ENCODE measurements at regions not wholly inside any gene's neighbourhood (a gene's known extent, or its start where the extent isn't known, plus 50 kb on each side); places are given as distances from the start of the nearest gene placed in this dataset.

GRCh38 chr1:38787041-38787440 lies 72.5 kb downstream of the RRAGC start:
- intact Hi-C loops (cut with micrococcal nuclease; ENCODE audit: unreplicated experiment), result no loop called here
- TF ChIP-seq CTCF (IDR thresholded peaks at IDR 0.05; ENCODE audit: unreplicated experiment), result no peak
- Mint-ChIP-seq H3K4me1 (ENCODE audit: low read depth, unreplicated experiment) (peaks cover 6% of the 10 kb centered on the region), H3K9me3 (ENCODE audit: low read depth, unreplicated experiment) (no peaks in the 10 kb centered on the region), H3K36me3 (ENCODE audit: insufficient read depth, unreplicated experiment) (no peaks in the 10 kb centered on the region), H3K4me3 (ENCODE audit: low read depth, unreplicated experiment) (no peak overlapping the region), H3K27me3 (ENCODE audit: unreplicated experiment) (peaks cover 98% of the 10 kb centered on the region), H3K27ac (ENCODE audit: unreplicated experiment) (no peak overlapping the region)
- CTCF ChIA-PET, result no interaction called here
- no peak for DNase-seq
- BruUV-seq (replicated peaks), result no TSS peak

GRCh38 chr1:38786040-38786436 lies 73.5 kb downstream of the RRAGC start:
- Mint-ChIP-seq H3K4me3 (ENCODE audit: low read depth, unreplicated experiment) (no peak overlapping the region), H3K27me3 (ENCODE audit: unreplicated experiment) (peaks cover 100% of the 10 kb centered on the region), H3K27ac (ENCODE audit: unreplicated experiment) (no peak overlapping the region), H3K4me1 (ENCODE audit: low read depth, unreplicated experiment) (peaks cover 6% of the 10 kb centered on the region), H3K36me3 (ENCODE audit: insufficient read depth, unreplicated experiment) (no peaks in the 10 kb centered on the region), H3K9me3 (ENCODE audit: low read depth, unreplicated experiment) (no peaks in the 10 kb centered on the region)
- DNase-seq, result no peak
- no TSS peak for BruUV-seq (replicated peaks)
- intact Hi-C loops (cut with micrococcal nuclease; ENCODE audit: unreplicated experiment), result no loop called here
- TF ChIP-seq CTCF (IDR thresholded peaks at IDR 0.05; ENCODE audit: unreplicated experiment), result no peak
- CTCF ChIA-PET, result no interaction called here

- intact Hi-C loops (cut with micrococcal nuclease; ENCODE audit: unreplicated experiment), result no loop called here
- Mint-ChIP-seq H3K9me3 (ENCODE audit: low read depth, unreplicated experiment) (no peaks in the 10 kb centered on the region), H3K36me3 (ENCODE audit: insufficient read depth, unreplicated experiment) (no peaks in the 10 kb centered on the region), H3K4me1 (ENCODE audit: low read depth, unreplicated experiment) (peaks cover 6% of the 10 kb centered on the region), H3K27ac (ENCODE audit: unreplicated experiment) (no peak overlapping the region), H3K27me3 (ENCODE audit: unreplicated experiment) (peaks cover 100% of the 10 kb centered on the region), H3K4me3 (ENCODE audit: low read depth, unreplicated experiment) (no peak overlapping the region)
- CTCF ChIA-PET, result no interaction called here
- no TSS peak for BruUV-seq (replicated peaks)
- no peak for DNase-seq
- TF ChIP-seq CTCF (IDR thresholded peaks at IDR 0.05; ENCODE audit: unreplicated experiment), result no peak
Observed at GRCh38 chr1:38785285-38786039, 74.1 kb downstream of the RRAGC start.

- H3K9me3 Mint-ChIP-seq (ENCODE audit: low read depth, unreplicated experiment), result no peaks in the 10 kb centered on the region
- no peak for TF ChIP-seq CTCF (IDR thresholded peaks at IDR 0.05; ENCODE audit: unreplicated experiment)
- H3K4me1 Mint-ChIP-seq (ENCODE audit: low read depth, unreplicated experiment), result peaks cover 6% of the 10 kb centered on the region
- CTCF ChIA-PET, result no interaction called here
- intact Hi-C loops (cut with micrococcal nuclease; ENCODE audit: unreplicated experiment), result no loop called here
- no TSS peak for BruUV-seq (replicated peaks)
- no peak overlapping the region for H3K27ac Mint-ChIP-seq (ENCODE audit: unreplicated experiment)
- H3K36me3 Mint-ChIP-seq (ENCODE audit: insufficient read depth, unreplicated experiment), result no peaks in the 10 kb centered on the region
- no peak overlapping the region for H3K4me3 Mint-ChIP-seq (ENCODE audit: low read depth, unreplicated experiment)
- no peak for DNase-seq
- peaks cover 100% of the 10 kb centered on the region for H3K27me3 Mint-ChIP-seq (ENCODE audit: unreplicated experiment)
Observed at GRCh38 chr1:38784452-38785284, 74.9 kb downstream of the RRAGC start.

All from Calu3 (cell line).